ENCODE measurements at regions not wholly inside any gene's neighbourhood (a gene's known extent, or its start where the extent isn't known, plus 50 kb on each side); places are given as distances from the start of the nearest gene placed in this dataset.

- no peaks in the 10 kb centered on the region for H3K4me1 Mint-ChIP-seq
These were observed 424.5 kb upstream of the CDH11 start for GRCh38 chr16:65546353-65546791.

GRCh38 chr16:65545413-65545956 is 423.6 kb upstream of the CDH11 start:
- H3K36me3 Mint-ChIP-seq (ENCODE audit: low read depth) = no peaks in the 10 kb centered on the region
- H3K4me3 Mint-ChIP-seq = no peak overlapping the region
- no peak for DNase-seq
- H3K9me3 Mint-ChIP-seq = peaks cover 2% of the 10 kb centered on the region
- H3K27ac Mint-ChIP-seq = no peak overlapping the region
- POLR2A ChIA-PET = no interaction called here
- CTCF ChIA-PET = no interaction called here
- H3K4me1 Mint-ChIP-seq = no peaks in the 10 kb centered on the region
- H3K27me3 Mint-ChIP-seq = no peaks in the 10 kb centered on the region

More at GRCh38 chr16:65546353-65546791, 424.5 kb upstream of the CDH11 start:
- no peaks in the 10 kb centered on the region for H3K27me3 Mint-ChIP-seq
- ChIA-PET CTCF (no interaction called here), POLR2A (no interaction called here)
- DNase-seq = no peak
- H3K9me3 Mint-ChIP-seq = peaks cover 2% of the 10 kb centered on the region
- no peak overlapping the region for H3K27ac Mint-ChIP-seq
- no peak overlapping the region for H3K4me3 Mint-ChIP-seq
- no peaks in the 10 kb centered on the region for H3K36me3 Mint-ChIP-seq (ENCODE audit: low read depth)

GRCh38 chr16:65543781-65544740 is 422.2 kb upstream of the CDH11 start:
- ChIA-PET POLR2A (no interaction called here), CTCF (no interaction called here)
- no peaks in the 10 kb centered on the region for H3K4me1 Mint-ChIP-seq
- H3K9me3 Mint-ChIP-seq = peaks cover 2% of the 10 kb centered on the region
- no peaks in the 10 kb centered on the region for H3K36me3 Mint-ChIP-seq (ENCODE audit: low read depth)
- no peak for DNase-seq
- no peaks in the 10 kb centered on the region for H3K27me3 Mint-ChIP-seq
- H3K4me3 Mint-ChIP-seq = no peak overlapping the region
- H3K27ac Mint-ChIP-seq = no peak overlapping the region

GRCh38 chr16:65541646-65542045 is 419.8 kb upstream of the CDH11 start:
- peaks cover 4% of the 10 kb centered on the region for H3K9me3 Mint-ChIP-seq
- H3K36me3 Mint-ChIP-seq (ENCODE audit: low read depth) = no peaks in the 10 kb centered on the region
- POLR2A ChIA-PET = no interaction called here
- H3K27me3 Mint-ChIP-seq = no peaks in the 10 kb centered on the region
- CTCF ChIA-PET = no interaction called here
- peaks cover 2% of the 10 kb centered on the region for H3K4me1 Mint-ChIP-seq
- H3K27ac Mint-ChIP-seq = no peak overlapping the region
- H3K4me3 Mint-ChIP-seq = no peak overlapping the region
- no peak for DNase-seq

GRCh38 chr16:65540901-65541300 is 419.0 kb upstream of the CDH11 start:
- Mint-ChIP-seq H3K4me3 (no peak overlapping the region), H3K27me3 (no peaks in the 10 kb centered on the region), H3K27ac (no peak overlapping the region), H3K4me1 (peaks cover 2% of the 10 kb centered on the region), H3K9me3 (peaks cover 7% of the 10 kb centered on the region), H3K36me3 (ENCODE audit: low read depth) (no peaks in the 10 kb centered on the region)
- CTCF ChIA-PET = no interaction called here
- POLR2A ChIA-PET = no interaction called here
- no peak for DNase-seq

- Mint-ChIP-seq H3K36me3 (ENCODE audit: low read depth) (no peaks in the 10 kb centered on the region), H3K27me3 (no peaks in the 10 kb centered on the region), H3K4me3 (no peak overlapping the region), H3K27ac (no peak overlapping the region), H3K4me1 (peaks cover 2% of the 10 kb centered on the region), H3K9me3 (peaks cover 7% of the 10 kb centered on the region)
- ChIA-PET POLR2A (interaction anchor here (0.6 kb wide), 1 partner anchor 353 kb away, joined by 3 read pairs; no protein-coding TSS in a partner anchor), CTCF (no interaction called here)
- no peak for DNase-seq
These were observed 417.1 kb upstream of the CDH11 start for GRCh38 chr16:65538976-65539375.

- Mint-ChIP-seq H3K27ac (no peak overlapping the region), H3K4me1 (peaks cover 2% of the 10 kb centered on the region), H3K27me3 (no peaks in the 10 kb centered on the region), H3K9me3 (peaks cover 5% of the 10 kb centered on the region), H3K4me3 (no peak overlapping the region), H3K36me3 (ENCODE audit: low read depth) (no peaks in the 10 kb centered on the region)
- DNase-seq = no peak
- POLR2A ChIA-PET = no interaction called here
- CTCF ChIA-PET = no interaction called here
These were observed 415.5 kb upstream of the CDH11 start for GRCh38 chr16:65537336-65537735.

GRCh38 chr16:65534121-65534528 is 412.3 kb upstream of the CDH11 start:
- DNase-seq = no peak
- H3K36me3 Mint-ChIP-seq (ENCODE audit: low read depth) = no peaks in the 10 kb centered on the region
- no peak overlapping the region for H3K4me3 Mint-ChIP-seq
- POLR2A ChIA-PET = no interaction called here
- CTCF ChIA-PET = no interaction called here
- peaks cover 2% of the 10 kb centered on the region for H3K4me1 Mint-ChIP-seq
- peaks cover 5% of the 10 kb centered on the region for H3K9me3 Mint-ChIP-seq
- no peak overlapping the region for H3K27ac Mint-ChIP-seq
- H3K27me3 Mint-ChIP-seq = no peaks in the 10 kb centered on the region

GRCh38 chr16:65532846-65533245 is 411.0 kb upstream of the CDH11 start:
- no peaks in the 10 kb centered on the region for H3K4me1 Mint-ChIP-seq
- POLR2A ChIA-PET = no interaction called here
- H3K9me3 Mint-ChIP-seq = peaks cover 2% of the 10 kb centered on the region
- H3K4me3 Mint-ChIP-seq = no peak overlapping the region
- no peaks in the 10 kb centered on the region for H3K27me3 Mint-ChIP-seq
- no peak overlapping the region for H3K27ac Mint-ChIP-seq
- H3K36me3 Mint-ChIP-seq (ENCODE audit: low read depth) = no peaks in the 10 kb centered on the region
- DNase-seq = no peak
- CTCF ChIA-PET = no interaction called here

GRCh38 chr16:65532258-65532657 is 410.4 kb upstream of the CDH11 start:
- H3K27ac Mint-ChIP-seq = no peak overlapping the region
- POLR2A ChIA-PET = no interaction called here
- H3K36me3 Mint-ChIP-seq (ENCODE audit: low read depth) = no peaks in the 10 kb centered on the region
- no peaks in the 10 kb centered on the region for H3K27me3 Mint-ChIP-seq
- no peak overlapping the region for H3K4me3 Mint-ChIP-seq
- no peaks in the 10 kb centered on the region for H3K4me1 Mint-ChIP-seq
- CTCF ChIA-PET = no interaction called here
- peaks cover 2% of the 10 kb centered on the region for H3K9me3 Mint-ChIP-seq
- DNase-seq = no peak

- CTCF ChIA-PET = no interaction called here
- no peaks in the 10 kb centered on the region for H3K36me3 Mint-ChIP-seq (ENCODE audit: low read depth)
These were observed 409.6 kb upstream of the CDH11 start for GRCh38 chr16:65531475-65531874.

GRCh38 chr16:65525707-65526106 is 403.8 kb upstream of the CDH11 start:
- Mint-ChIP-seq H3K4me1 (no peaks in the 10 kb centered on the region), H3K27ac (no peak overlapping the region), H3K36me3 (ENCODE audit: low read depth) (no peaks in the 10 kb centered on the region), H3K4me3 (no peak overlapping the region), H3K9me3 (no peaks in the 10 kb centered on the region), H3K27me3 (no peaks in the 10 kb centered on the region)
- DNase-seq = no peak
- CTCF ChIA-PET = no interaction called here
- POLR2A ChIA-PET = no interaction called here

More at GRCh38 chr16:65531475-65531874, 409.6 kb upstream of the CDH11 start:
- no peak for DNase-seq
- peaks cover 1% of the 10 kb centered on the region for H3K9me3 Mint-ChIP-seq
- POLR2A ChIA-PET = no interaction called here
- no peaks in the 10 kb centered on the region for H3K27me3 Mint-ChIP-seq
- no peaks in the 10 kb centered on the region for H3K4me1 Mint-ChIP-seq
- no peak overlapping the region for H3K27ac Mint-ChIP-seq
- no peak overlapping the region for H3K4me3 Mint-ChIP-seq

GRCh38 chr16:65524997-65525396 is 403.1 kb upstream of the CDH11 start:
- ChIA-PET CTCF (no interaction called here), POLR2A (no interaction called here)
- Mint-ChIP-seq H3K9me3 (no peaks in the 10 kb centered on the region), H3K36me3 (ENCODE audit: low read depth) (no peaks in the 10 kb centered on the region), H3K4me3 (no peak overlapping the region), H3K27me3 (no peaks in the 10 kb centered on the region), H3K27ac (no peak overlapping the region), H3K4me1 (no peaks in the 10 kb centered on the region)
- DNase-seq = no peak

GRCh38 chr16:65524231-65524630 is 402.4 kb upstream of the CDH11 start:
- no peaks in the 10 kb centered on the region for H3K27me3 Mint-ChIP-seq
- H3K4me1 Mint-ChIP-seq = no peaks in the 10 kb centered on the region
- no peak overlapping the region for H3K27ac Mint-ChIP-seq
- ChIA-PET POLR2A (no interaction called here), CTCF (no interaction called here)
- no peaks in the 10 kb centered on the region for H3K36me3 Mint-ChIP-seq (ENCODE audit: low read depth)
- H3K9me3 Mint-ChIP-seq = no peaks in the 10 kb centered on the region
- no peak for DNase-seq
- H3K4me3 Mint-ChIP-seq = no peak overlapping the region

Data from activated CD4-positive, alpha-beta memory T cell treated with anti-CD3 and anti-CD28 coated beads, Interleukin-2, amount 10 ng/mL, durations not matched to agents 7 days and 5 days (primary cell).